ENCODE measurements at regions not wholly inside any gene's neighbourhood (a gene's known extent, or its start where the extent isn't known, plus 50 kb on each side); places are given as distances from the start of the nearest gene placed in this dataset.

DNA sequence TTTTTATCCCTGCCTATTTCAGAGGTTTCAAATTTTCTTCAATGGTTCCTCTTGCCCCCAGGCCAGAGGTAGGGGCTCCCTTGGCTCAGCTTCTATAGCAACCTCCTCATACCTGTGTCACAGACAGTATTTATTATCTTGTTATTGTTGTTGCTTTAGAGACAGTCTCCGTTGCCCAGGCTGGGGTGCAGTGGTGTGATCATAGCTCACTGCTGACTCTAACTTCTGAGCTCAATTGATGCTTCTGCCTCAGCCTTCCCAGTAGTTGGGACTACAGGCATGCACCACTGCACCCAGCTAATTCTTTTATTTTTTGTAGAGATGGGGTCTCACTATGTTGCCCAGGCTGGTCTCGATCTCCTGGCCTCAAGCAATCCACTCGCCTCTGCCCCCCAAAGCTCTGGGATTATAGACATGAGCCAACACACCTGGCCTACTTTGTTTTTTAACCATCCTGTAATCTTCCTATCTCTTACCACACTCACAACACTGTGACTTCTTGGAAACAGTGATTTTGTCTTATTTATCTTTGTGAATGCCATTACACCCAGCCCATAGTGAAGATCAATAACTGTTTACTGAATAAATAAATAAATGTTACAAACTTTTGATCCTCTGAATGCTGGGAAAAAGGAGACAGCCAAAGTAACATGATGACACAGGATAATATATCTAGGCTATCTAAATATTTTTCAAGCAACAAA lies 95.9 kb downstream of the PHLDA1 start:
- no peaks in the 10 kb centered on the region for H3K9me3 ChIP-seq (replicated peaks; ENCODE audit: control insufficient read depth, insufficient read depth, low read depth, low read length)
- TF ChIP-seq ZNF121 (CRISPR knock-in tag; conservative IDR thresholded peaks at IDR 0.05): peak; percentile 49; the same call in 1 of the 2 replicates
- TF ChIP-seq ZNF589 (CRISPR knock-in tag; IDR thresholded peaks at IDR 0.05; ENCODE audit: low read depth): 0 out of 2 replicates have a peak, but pooled peaks have one; percentile 50
- TF ChIP-seq CXXC5 (CRISPR knock-in tag; IDR thresholded peaks at IDR 0.05): no peak
- 0 out of 2 replicates have a peak, but pooled peaks have one; percentile 9 for TF ChIP-seq RFX1 (IDR thresholded peaks at IDR 0.05)
- TF ChIP-seq MEF2D (tag; conservative IDR thresholded peaks at IDR 0.05; ENCODE audit: low read depth): no peak
- TF ChIP-seq HMG20A (CRISPR knock-in tag; conservative IDR thresholded peaks at IDR 0.05): no peak
- H2AFZ ChIP-seq (ENCODE audit: low read depth, low read length): no peak overlapping the region
- H3K9ac ChIP-seq (ENCODE audit: insufficient read depth in 1 of 2, low read depth in 2 of 2, low read length in 2 of 2): no peak overlapping the region
- no peaks in the 10 kb centered on the region for H3K9me1 ChIP-seq (ENCODE audit: control insufficient read depth, insufficient read depth, low read length)
- no peaks in the 10 kb centered on the region for H3K36me3 ChIP-seq (ENCODE audit: control insufficient read depth, insufficient read depth, low read length)
- no peak for DNase-seq (ENCODE audit: extremely low read depth in 1 of 4, low spot score in 3 of 4)
- intact Hi-C loops (cut with micrococcal nuclease): loop anchor here (5.0 kb wide), 1 partner anchor 97 kb away; the partner anchor contains the start of gene PHLDA1
- no peaks in the 10 kb centered on the region for H4K20me1 ChIP-seq (replicated peaks; ENCODE audit: control insufficient read depth, insufficient read depth, low read length)
- ChIA-PET CTCF (ENCODE audit: low intra/inter-chr PET ratio) (no interaction called here), POLR2A (interaction anchor here (1.9 kb wide), 1 partner anchor 96 kb away, joined by 7 read pairs; the partner anchor contains the start of gene PHLDA1)
- H3K4me1 ChIP-seq (replicated peaks in 1 of 2; ENCODE audit: control insufficient read depth in 2 of 2, insufficient read depth in 2 of 2, low read length in 2 of 2): peaks cover 8 to 54% of the 10 kb centered on the region in 2 experiments; a peak in 4 of 5 replicates
- no peaks in the 10 kb centered on the region for H3K79me2 ChIP-seq (ENCODE audit: control insufficient read depth, insufficient read depth, low read length)
- no peak for ATAC-seq
- FAIRE-seq: no peak
- no TSS peak for BruUV-seq (replicated peaks)
- no peak overlapping the region for H3K4me3 ChIP-seq
- WGBS (ENCODE audit: insufficient coverage, low coverage, missing lambda C conversion rate): 68% methylated on average over 3 of the region's 3 CpGs
- H3K27ac ChIP-seq (ENCODE audit: extremely low read depth, low read depth, low read length): no peak overlapping the region
- in situ Hi-C loops (cut with MboI): no loop called here
- no peak overlapping the region for H3K4me2 ChIP-seq (ENCODE audit: insufficient read depth, low read length)
- H3K27me3 ChIP-seq (ENCODE audit: control insufficient read depth in 2 of 2, insufficient read depth in 2 of 2, low read length in 2 of 2): no peaks in the 10 kb centered on the region
